A673 (cell line): ENCODE measurements at regions not wholly inside any gene's neighbourhood (a gene's known extent, or its start where the extent isn't known, plus 50 kb on each side); places are given as distances from the start of the nearest gene placed in this dataset.

Source experiments
- CTCF ChIP-seq: fragments of 300-800, 200-600 bp; sonication (generic); conservative IDR thresholded peaks from 2 replicates; pipeline ENCODE4 v1.5.1; 2017; ENCODE audit warnings: low read depth, mild to moderate bottlenecking, antibody characterized with exemption, low read length, moderate library complexity, mixed read lengths
- EZH2 ChIP-seq: fragments of 200-600 bp; sonication (generic); IDR thresholded peaks from 2 replicates; pipeline ENCODE4 v1.6.1; 2017; ENCODE audit warnings: borderline replicate concordance, low read depth, mild to moderate bottlenecking, mixed read lengths, antibody characterized with exemption, low read length; ENCODE audit not compliant: poor library complexity, severe bottlenecking

- TF ChIP-seq CTCF, result no peak
- no peak for TF ChIP-seq EZH2
Measured at GRCh38 chr13:95367309-95367843, 66.1 kb upstream of the ABCC4 start.
